HEK293 (cell line): ENCODE measurements at regions not wholly inside any gene's neighbourhood (a gene's known extent, or its start where the extent isn't known, plus 50 kb on each side); places are given as distances from the start of the nearest gene placed in this dataset.

Experiments
- CTCF ChIA-PET: fragments of 350-600 bp; formaldehyde crosslinking; extraction: SDS; loops from one replicate; lab custom pipeline; 2021; ENCODE audit warnings: antibody characterized with exemption; lab: Yijun Ruan, JAX
- POLR2A ChIA-PET: fragments of 300-600 bp; formaldehyde crosslinking; extraction: SDS; loops from one replicate; lab custom pipeline; 2020; ENCODE audit warnings: antibody characterized with exemption, inconsistent platforms; lab: Yijun Ruan, JAX
- H3K27ac ChIP-seq: fragments of 200-500 bp; sonication (Bioruptor generic); 2 replicates; pipeline ENCODE4 v1.5.1; 2014; ENCODE audit warnings: low read depth, low read length, control low read depth, inconsistent platforms; ENCODE audit errors: extremely low read depth
- H3K36me3 ChIP-seq, 2 experiments: fragments of 200-500 bp in 1 of 2; sonication (Bioruptor generic) in 1 of 2; 1 replicate in 1 of 2; 2 replicates in 1 of 2; pipeline ENCODE4 v1.5.1; 2014 to 2017; ENCODE audit warnings: inconsistent platforms in 2 of 2, low read length in 2 of 2; ENCODE audit not compliant: control insufficient read depth in 2 of 2, insufficient read depth in 1 of 2
- H3K4me1 ChIP-seq: fragments of 200-500 bp; sonication (Bioruptor generic); 2 replicates; pipeline ENCODE4 v1.5.1; 2014; ENCODE audit warnings: mild to moderate bottlenecking, low read length, inconsistent platforms; ENCODE audit not compliant: control insufficient read depth, insufficient read depth
- H3K4me3 ChIP-seq: 2 replicates; pipeline ENCODE4 v1.5.1; 2011; ENCODE audit warnings: low read depth, mild to moderate bottlenecking, control low read depth, low read length, moderate library complexity
- H3K9me3 ChIP-seq: fragments of 200-500 bp; sonication (Bioruptor generic); 2 replicates; pipeline ENCODE4 v1.5.1; 2014; ENCODE audit warnings: low read depth, low read length, inconsistent platforms; ENCODE audit not compliant: control insufficient read depth, insufficient read depth
- GLIS2 ChIP-seq: fragments of 450-650 bp; formaldehyde crosslinking; IDR thresholded peaks from 2 replicates; pipeline ENCODE4 v1.5.1; 2016; ENCODE audit warnings: missing biosample characterization, missing genetic modification characterization
- HOXD13 ChIP-seq: sonication (generic); formaldehyde crosslinking; IDR thresholded peaks from 2 replicates; pipeline ENCODE4 v1.8.0; 2022; ENCODE audit warnings: missing genetic modification reagents, borderline replicate concordance
- PRDM1 ChIP-seq: fragments of 450-650 bp; formaldehyde crosslinking; IDR thresholded peaks from 2 replicates; pipeline ENCODE4; 2016; ENCODE audit warnings: missing biosample characterization, missing genetic modification characterization
- SP2 ChIP-seq: fragments of 450-650 bp; formaldehyde crosslinking; IDR thresholded peaks from 2 replicates; pipeline ENCODE4 v1.5.1; 2016; ENCODE audit warnings: missing biosample characterization, missing genetic modification characterization
- TRIM28 ChIP-seq: IDR thresholded peaks from 2 replicates; pipeline ENCODE4 v1.6.1; 2011; ENCODE audit warnings: low read length, control low read depth, borderline replicate concordance
- WT1 ChIP-seq: fragments of 450-650 bp; formaldehyde crosslinking; IDR thresholded peaks from 2 replicates; pipeline ENCODE4 v1.5.1; 2016; ENCODE audit warnings: missing biosample characterization, missing genetic modification characterization
- ZNF146 ChIP-seq: fragments of 450-650 bp; formaldehyde crosslinking; IDR thresholded peaks from 2 replicates; pipeline ENCODE4 v1.5.1; 2016; ENCODE audit warnings: missing biosample characterization, missing genetic modification characterization
- ZNF157 ChIP-seq: fragments of 450-650 bp; formaldehyde crosslinking; IDR thresholded peaks from 2 replicates; pipeline ENCODE4 v1.5.1; 2016; ENCODE audit warnings: missing biosample characterization, missing genetic modification characterization
- ZNF184 ChIP-seq: fragments of 450-650 bp; IDR thresholded peaks from 2 replicates; pipeline ENCODE4 v1.5.1; 2018; ENCODE audit warnings: missing biosample characterization, mild to moderate bottlenecking, missing genetic modification characterization
- ZNF350 ChIP-seq: fragments of 450-650 bp; formaldehyde crosslinking; IDR thresholded peaks from 2 replicates; pipeline ENCODE4 v1.5.0; 2017; ENCODE audit warnings: missing biosample characterization, mild to moderate bottlenecking, missing genetic modification characterization
- ZNF530 ChIP-seq: fragments of 450-650 bp; formaldehyde crosslinking; IDR thresholded peaks from 2 replicates; pipeline ENCODE4 v1.5.1; 2016; ENCODE audit warnings: low read depth, missing biosample characterization, missing genetic modification characterization
- ZNF555 ChIP-seq: fragments of 450-650 bp; formaldehyde crosslinking; conservative IDR thresholded peaks from 2 replicates; pipeline ENCODE4 v1.5.1; 2017; ENCODE audit warnings: missing biosample characterization, mild to moderate bottlenecking, missing genetic modification characterization, inconsistent platforms
- ZNF560 ChIP-seq: fragments of 450-650 bp; formaldehyde crosslinking; IDR thresholded peaks from 2 replicates; pipeline ENCODE4 v1.5.1; 2017; ENCODE audit warnings: missing biosample characterization, missing genetic modification characterization, borderline replicate concordance
- ZNF707 ChIP-seq: fragments of 450-650 bp; formaldehyde crosslinking; IDR thresholded peaks from 2 replicates; pipeline ENCODE4 v1.5.1; 2016; ENCODE audit warnings: missing biosample characterization, missing genetic modification characterization
- ZNF830 ChIP-seq: fragments of 450-650 bp; IDR thresholded peaks from 2 replicates; pipeline ENCODE4 v1.5.0; 2018; ENCODE audit warnings: missing biosample characterization, missing genetic modification characterization, low read depth, mild to moderate bottlenecking, moderate library complexity
- TF ChIP-seq, protein P1 (sequence below): fragments of 450-650 bp; formaldehyde crosslinking; IDR thresholded peaks from 2 replicates; pipeline ENCODE4 v1.5.1; 2016; ENCODE audit warnings: missing biosample characterization, missing genetic modification characterization, low read depth
- TF ChIP-seq, protein P2 (sequence below): fragments of 450-650 bp; formaldehyde crosslinking; IDR thresholded peaks from 2 replicates; pipeline ENCODE4 v1.5.1; 2017; ENCODE audit warnings: missing biosample characterization, missing genetic modification characterization
- TF ChIP-seq, protein P3 (sequence below): fragments of 450-650 bp; formaldehyde crosslinking; IDR thresholded peaks from 2 replicates; pipeline ENCODE4 v1.5.1; 2017; ENCODE audit warnings: missing biosample characterization, missing genetic modification characterization
- TF ChIP-seq, protein P4 (sequence below): fragments of 450-650 bp; formaldehyde crosslinking; IDR thresholded peaks from 2 replicates; pipeline ENCODE4; 2016; ENCODE audit warnings: missing biosample characterization, missing genetic modification characterization
- TF ChIP-seq, protein P5 (sequence below): fragments of 450-650 bp; formaldehyde crosslinking; IDR thresholded peaks from 2 replicates; pipeline ENCODE4 v1.5.1; 2016; ENCODE audit warnings: missing biosample characterization, missing genetic modification characterization
- TF ChIP-seq, protein P6 (sequence below): fragments of 450-650 bp; formaldehyde crosslinking; IDR thresholded peaks from 2 replicates; pipeline ENCODE4 v1.5.1; 2016; ENCODE audit warnings: missing biosample characterization, missing genetic modification characterization

DNA sequence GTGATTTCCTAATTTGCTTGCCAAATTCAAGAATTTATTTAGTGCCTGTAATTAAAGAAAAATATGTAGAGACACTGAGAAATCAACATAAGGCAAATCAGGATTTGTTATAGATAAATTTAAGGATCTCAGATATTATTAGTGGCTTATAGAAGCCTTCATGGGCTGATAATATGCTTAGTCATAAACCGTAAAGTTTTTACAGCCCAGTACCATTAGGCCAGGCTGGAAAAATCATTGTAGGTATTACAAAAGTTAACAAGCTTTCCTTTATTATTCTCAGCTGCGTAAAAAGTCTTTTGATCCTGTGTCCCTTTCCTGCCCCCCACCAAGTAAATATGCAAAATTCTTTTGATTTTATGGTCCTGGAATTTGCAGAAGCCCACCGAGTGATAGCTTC is 58.2 kb downstream of the SLITRK6 start:
- POLR2A ChIA-PET, result no interaction called here
- no peaks in the 10 kb centered on the region for H3K9me3 ChIP-seq
- H3K4me1 ChIP-seq, result no peaks in the 10 kb centered on the region
- H3K36me3 ChIP-seq, result no peaks in the 10 kb centered on the region
- no peak overlapping the region for H3K27ac ChIP-seq
- TF ChIP-seq ZNF157 (tag by site-specific recombination), result no peak
- TF ChIP-seq, protein P1, sequence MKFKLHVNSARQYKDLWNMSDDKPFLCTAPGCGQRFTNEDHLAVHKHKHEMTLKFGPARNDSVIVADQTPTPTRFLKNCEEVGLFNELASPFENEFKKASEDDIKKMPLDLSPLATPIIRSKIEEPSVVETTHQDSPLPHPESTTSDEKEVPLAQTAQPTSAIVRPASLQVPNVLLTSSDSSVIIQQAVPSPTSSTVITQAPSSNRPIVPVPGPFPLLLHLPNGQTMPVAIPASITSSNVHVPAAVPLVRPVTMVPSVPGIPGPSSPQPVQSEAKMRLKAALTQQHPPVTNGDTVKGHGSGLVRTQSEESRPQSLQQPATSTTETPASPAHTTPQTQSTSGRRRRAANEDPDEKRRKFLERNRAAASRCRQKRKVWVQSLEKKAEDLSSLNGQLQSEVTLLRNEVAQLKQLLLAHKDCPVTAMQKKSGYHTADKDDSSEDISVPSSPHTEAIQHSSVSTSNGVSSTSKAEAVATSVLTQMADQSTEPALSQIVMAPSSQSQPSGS (tag by site-specific recombination), result no peak
- TF ChIP-seq, all 188 proteins: peak for 0
- H3K4me3 ChIP-seq, result no peak overlapping the region
- CTCF ChIA-PET, result no interaction called here

DNA sequence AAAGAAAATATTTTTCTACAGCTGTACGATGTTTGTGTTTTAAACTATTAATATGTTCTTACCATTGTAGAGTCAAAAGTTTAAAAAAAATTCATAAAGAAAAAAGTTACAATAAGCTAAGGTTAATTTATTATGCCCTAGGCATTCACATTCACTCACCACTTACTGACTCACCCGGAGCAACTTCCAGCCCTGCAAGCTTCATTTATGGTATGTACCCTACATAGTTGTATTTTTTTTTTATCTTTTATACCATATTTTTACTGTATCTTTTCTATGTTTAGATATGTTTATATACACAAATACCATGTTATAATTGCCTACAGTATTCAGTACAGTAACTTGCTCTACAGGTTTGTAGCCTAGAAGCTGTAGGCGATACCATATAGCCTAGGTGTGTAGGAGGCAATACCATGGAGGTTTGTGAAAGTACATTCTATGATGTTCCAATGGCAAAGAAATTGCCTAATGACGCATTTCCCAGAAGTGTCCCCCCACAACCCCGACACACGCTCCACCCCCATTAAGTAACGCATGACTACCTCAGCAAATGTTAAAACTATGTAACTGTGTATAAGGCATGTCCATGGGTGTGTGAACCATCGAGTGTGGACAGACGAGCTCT is 60.4 kb downstream of the SLITRK6 start:
- CTCF ChIA-PET, result no interaction called here

More for the DNA sequence above, 60.4 kb downstream of the SLITRK6 start:
- POLR2A ChIA-PET, result no interaction called here
- no peak overlapping the region for H3K4me3 ChIP-seq
- H3K4me1 ChIP-seq, result no peaks in the 10 kb centered on the region
- TF ChIP-seq, protein P2, sequence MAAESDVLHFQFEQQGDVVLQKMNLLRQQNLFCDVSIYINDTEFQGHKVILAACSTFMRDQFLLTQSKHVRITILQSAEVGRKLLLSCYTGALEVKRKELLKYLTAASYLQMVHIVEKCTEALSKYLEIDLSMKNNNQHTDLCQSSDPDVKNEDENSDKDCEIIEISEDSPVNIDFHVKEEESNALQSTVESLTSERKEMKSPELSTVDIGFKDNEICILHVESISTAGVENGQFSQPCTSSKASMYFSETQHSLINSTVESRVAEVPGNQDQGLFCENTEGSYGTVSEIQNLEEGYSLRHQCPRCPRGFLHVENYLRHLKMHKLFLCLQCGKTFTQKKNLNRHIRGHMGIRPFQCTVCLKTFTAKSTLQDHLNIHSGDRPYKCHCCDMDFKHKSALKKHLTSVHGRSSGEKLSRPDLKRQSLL (tag by site-specific recombination), result no peak
- no peak for TF ChIP-seq ZNF555 (tag by site-specific recombination)
- no peak for TF ChIP-seq ZNF530 (tag by site-specific recombination)
- no peak for TF ChIP-seq TRIM28
- TF ChIP-seq ZNF830 (tag by site-specific recombination), result no peak
- TF ChIP-seq PRDM1 (tag by site-specific recombination), result no peak
- TF ChIP-seq ZNF146 (tag by site-specific recombination), result no peak
- no peak for TF ChIP-seq ZNF560 (tag by site-specific recombination)
- TF ChIP-seq SP2, result no peak
- TF ChIP-seq, protein P3, sequence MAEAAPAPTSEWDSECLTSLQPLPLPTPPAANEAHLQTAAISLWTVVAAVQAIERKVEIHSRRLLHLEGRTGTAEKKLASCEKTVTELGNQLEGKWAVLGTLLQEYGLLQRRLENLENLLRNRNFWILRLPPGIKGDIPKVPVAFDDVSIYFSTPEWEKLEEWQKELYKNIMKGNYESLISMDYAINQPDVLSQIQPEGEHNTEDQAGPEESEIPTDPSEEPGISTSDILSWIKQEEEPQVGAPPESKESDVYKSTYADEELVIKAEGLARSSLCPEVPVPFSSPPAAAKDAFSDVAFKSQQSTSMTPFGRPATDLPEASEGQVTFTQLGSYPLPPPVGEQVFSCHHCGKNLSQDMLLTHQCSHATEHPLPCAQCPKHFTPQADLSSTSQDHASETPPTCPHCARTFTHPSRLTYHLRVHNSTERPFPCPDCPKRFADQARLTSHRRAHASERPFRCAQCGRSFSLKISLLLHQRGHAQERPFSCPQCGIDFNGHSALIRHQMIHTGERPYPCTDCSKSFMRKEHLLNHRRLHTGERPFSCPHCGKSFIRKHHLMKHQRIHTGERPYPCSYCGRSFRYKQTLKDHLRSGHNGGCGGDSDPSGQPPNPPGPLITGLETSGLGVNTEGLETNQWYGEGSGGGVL (tag by site-specific recombination), result no peak
- TF ChIP-seq ZNF350 (tag by site-specific recombination), result no peak
- TF ChIP-seq HOXD13 (CRISPR knock-in tag), result no peak
- TF ChIP-seq WT1 (tag by site-specific recombination), result no peak
- TF ChIP-seq ZNF707 (tag by site-specific recombination), result no peak
- TF ChIP-seq, protein P4, sequence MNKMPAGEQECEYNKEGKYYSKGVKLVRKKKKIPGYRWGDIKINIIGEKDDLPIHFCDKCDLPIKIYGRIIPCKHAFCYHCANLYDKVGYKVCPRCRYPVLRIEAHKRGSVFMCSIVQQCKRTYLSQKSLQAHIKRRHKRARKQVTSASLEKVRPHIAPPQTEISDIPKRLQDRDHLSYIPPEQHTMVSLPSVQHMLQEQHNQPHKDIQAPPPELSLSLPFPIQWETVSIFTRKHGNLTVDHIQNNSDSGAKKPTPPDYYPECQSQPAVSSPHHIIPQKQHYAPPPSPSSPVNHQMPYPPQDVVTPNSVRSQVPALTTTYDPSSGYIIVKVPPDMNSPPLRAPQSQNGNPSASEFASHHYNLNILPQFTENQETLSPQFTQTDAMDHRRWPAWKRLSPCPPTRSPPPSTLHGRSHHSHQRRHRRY, result no peak
- TF ChIP-seq, protein P5, sequence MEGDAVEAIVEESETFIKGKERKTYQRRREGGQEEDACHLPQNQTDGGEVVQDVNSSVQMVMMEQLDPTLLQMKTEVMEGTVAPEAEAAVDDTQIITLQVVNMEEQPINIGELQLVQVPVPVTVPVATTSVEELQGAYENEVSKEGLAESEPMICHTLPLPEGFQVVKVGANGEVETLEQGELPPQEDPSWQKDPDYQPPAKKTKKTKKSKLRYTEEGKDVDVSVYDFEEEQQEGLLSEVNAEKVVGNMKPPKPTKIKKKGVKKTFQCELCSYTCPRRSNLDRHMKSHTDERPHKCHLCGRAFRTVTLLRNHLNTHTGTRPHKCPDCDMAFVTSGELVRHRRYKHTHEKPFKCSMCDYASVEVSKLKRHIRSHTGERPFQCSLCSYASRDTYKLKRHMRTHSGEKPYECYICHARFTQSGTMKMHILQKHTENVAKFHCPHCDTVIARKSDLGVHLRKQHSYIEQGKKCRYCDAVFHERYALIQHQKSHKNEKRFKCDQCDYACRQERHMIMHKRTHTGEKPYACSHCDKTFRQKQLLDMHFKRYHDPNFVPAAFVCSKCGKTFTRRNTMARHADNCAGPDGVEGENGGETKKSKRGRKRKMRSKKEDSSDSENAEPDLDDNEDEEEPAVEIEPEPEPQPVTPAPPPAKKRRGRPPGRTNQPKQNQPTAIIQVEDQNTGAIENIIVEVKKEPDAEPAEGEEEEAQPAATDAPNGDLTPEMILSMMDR (tag by site-specific recombination), result no peak
- TF ChIP-seq, protein P6, sequence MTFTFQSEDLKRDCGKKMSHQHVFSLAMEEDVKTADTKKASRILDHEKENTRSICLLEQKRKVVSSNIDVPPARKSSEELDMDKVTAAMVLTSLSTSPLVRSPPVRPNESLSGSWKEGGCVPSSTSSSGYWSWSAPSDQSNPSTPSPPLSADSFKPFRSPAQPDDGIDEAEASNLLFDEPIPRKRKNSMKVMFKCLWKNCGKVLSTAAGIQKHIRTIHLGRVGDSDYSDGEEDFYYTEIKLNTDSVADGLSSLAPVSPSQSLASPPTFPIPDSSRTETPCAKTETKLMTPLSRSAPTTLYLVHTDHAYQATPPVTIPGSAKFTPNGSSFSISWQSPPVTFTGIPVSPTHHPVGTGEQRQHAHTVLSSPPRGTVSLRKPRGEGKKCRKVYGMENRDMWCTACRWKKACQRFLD, result no peak
- TF ChIP-seq GLIS2 (tag by site-specific recombination), result no peak
- TF ChIP-seq ZNF184 (tag by site-specific recombination), result no peak
- TF ChIP-seq, all 188 proteins: peak for 0
- Histone ChIP-seq H3K36me3 (no peaks in the 10 kb centered on the region), H3K27ac (no peak overlapping the region), H3K9me3 (no peaks in the 10 kb centered on the region)
